ENCODE measurements at regions not wholly inside any gene's neighbourhood (a gene's known extent, or its start where the extent isn't known, plus 50 kb on each side); places are given as distances from the start of the nearest gene placed in this dataset.

GRCh38 chr2:163541943-163542342, 193.9 kb downstream of the FIGN start:
- no peak for DNase-seq

- DNase-seq = no peak
These were observed 194.3 kb downstream of the FIGN start for GRCh38 chr2:163541495-163541894.

DNA sequence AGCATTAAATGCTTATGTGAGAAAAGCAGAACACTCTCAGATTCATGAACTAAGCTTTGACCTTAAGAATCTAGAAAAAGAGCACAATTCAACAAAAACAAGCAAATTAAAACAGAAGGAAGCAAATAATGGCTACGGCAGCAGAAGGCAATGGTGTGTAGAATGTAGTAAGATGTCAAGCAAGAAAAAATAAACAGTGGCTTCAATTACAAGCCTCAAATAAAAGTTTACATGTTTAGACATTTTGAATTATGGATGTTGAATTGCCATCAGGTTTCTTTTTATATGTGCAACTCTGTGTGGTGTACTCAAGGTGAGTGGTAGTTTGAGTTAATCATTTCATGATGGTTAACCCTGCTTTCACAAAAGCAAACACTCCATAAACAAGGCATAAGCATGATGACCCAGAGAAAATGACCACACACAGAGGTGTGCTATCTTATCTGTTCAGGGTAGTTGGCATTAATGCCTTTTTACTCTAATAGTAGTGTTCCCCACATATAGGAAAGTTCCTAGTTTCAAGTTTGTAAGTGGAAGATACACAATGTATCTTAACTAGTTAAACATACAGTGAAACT, 207.1 kb downstream of the FIGN start:
- no peak for DNase-seq

- no peak for DNase-seq
These were observed 208.4 kb downstream of the FIGN start for GRCh38 chr2:163527381-163527780.

- DNase-seq = no peak
These were observed 217.0 kb downstream of the FIGN start for GRCh38 chr2:163518762-163519161.

GRCh38 chr2:163515836-163516235, 220.0 kb downstream of the FIGN start:
- DNase-seq = no peak

DNA sequence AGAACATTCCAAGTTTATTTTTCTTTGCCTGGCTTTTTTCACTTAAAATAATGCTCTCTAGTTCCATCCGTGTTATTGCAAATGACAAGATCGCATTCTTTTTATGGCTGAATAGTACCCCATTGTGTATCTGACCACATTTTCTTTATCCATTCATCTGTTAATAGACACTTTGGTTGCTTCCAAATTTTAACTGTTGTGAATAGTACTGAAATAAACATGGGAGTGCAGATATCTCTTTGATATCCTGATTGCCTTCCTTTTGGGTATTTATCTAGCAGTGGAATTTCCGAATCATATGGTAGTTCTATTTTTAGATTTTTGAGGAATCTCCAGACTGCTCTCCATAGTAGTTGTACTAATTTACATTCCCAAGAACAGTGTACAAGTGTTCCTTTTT, 230.5 kb downstream of the FIGN start:
- no peak for DNase-seq

GRCh38 chr2:163493359-163494298, 242.2 kb downstream of the FIGN start:
- DNase-seq = no peak

GRCh38 chr2:163491850-163492249, 244.0 kb downstream of the FIGN start:
- DNase-seq = no peak

- DNase-seq = no peak
These were observed 245.5 kb downstream of the FIGN start for GRCh38 chr2:163490281-163490680.

DNA sequence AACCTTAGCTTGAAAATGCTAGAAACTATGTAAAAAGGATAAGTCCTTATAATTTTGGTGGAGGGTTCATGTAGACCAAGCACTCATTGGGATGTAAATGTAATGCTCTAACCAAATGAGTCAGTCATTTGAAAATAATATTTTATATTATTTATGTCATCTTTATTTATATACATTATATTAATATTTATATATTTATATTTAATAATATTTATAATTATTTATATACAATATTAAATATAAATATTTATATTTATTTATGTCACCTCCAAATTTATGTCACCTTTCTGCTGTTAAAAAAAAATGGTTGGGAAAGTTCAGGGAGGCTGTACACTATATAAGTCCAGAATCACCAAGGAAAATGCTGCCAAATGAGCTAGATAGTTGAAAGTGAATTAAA, 254.3 kb downstream of the FIGN start:
- DNase-seq = no peak

DNA sequence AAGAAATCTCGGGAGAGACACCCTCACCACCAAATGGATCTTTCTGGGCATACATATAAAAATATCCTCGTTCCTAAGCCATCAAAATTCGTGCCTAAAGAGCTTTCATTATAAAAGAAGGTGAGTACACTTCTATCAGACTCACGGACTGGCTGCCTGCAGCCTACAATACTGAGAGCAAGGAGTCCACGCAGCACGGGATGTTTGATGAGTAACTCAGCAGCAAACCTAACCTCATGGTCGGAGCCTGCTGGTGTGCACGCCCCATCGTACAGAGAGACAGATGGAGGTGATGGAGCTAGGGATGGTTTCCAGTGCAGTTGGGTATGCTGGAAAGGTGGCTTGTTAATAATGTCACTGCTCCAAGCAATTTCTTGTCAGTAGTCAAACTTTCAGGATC, 256.2 kb downstream of the FIGN start:
- DNase-seq = no peak

DNA sequence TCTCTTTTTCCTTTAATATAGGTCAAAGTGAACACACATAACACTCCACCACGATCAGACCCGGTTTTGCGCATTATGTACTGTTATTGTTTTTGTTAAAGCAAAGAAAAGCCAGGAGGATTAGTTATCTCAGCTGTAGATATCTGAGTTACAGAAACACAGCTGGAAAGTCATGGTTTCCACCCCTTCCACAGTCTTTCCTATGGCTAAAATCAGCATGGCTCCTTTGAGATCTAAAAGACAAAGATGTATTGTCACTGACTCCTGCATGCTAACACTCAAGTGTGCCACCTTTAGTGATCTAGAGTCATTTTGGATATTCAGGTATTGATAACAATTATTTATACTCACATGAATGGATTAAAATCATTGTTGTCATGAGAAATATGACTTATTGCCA, 260.0 kb downstream of the FIGN start:
- DNase-seq = no peak

GRCh38 chr2:163474889-163475288, 260.9 kb downstream of the FIGN start:
- DNase-seq = no peak

DNA sequence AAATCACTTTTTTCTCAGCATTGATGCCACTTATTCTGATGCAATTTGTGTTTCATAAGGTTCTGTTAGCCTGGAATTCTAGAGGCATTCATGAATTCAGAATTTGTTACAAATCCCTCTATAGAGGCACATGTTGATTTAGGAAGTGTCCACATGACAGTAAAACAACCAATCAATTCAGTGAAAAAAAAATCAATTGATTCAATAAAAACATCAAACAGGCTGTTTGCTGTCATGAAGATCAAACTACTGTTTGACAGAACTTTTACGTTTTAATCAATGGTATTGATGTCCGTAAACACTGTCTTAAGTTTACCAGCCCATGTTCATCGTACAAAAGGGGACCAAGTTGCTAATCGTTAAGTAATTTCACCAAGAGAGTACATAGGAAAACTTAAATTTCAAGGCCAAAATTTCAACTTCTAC, 261.5 kb downstream of the FIGN start:
- DNase-seq = no peak

- no peak for DNase-seq
These were observed 263.9 kb downstream of the FIGN start for GRCh38 chr2:163471947-163472346.

- no peak for DNase-seq
These were observed 266.2 kb downstream of the FIGN start for GRCh38 chr2:163469561-163469962.

GRCh38 chr2:163467251-163467630, 268.6 kb downstream of the FIGN start:
- no peak for DNase-seq

DNA sequence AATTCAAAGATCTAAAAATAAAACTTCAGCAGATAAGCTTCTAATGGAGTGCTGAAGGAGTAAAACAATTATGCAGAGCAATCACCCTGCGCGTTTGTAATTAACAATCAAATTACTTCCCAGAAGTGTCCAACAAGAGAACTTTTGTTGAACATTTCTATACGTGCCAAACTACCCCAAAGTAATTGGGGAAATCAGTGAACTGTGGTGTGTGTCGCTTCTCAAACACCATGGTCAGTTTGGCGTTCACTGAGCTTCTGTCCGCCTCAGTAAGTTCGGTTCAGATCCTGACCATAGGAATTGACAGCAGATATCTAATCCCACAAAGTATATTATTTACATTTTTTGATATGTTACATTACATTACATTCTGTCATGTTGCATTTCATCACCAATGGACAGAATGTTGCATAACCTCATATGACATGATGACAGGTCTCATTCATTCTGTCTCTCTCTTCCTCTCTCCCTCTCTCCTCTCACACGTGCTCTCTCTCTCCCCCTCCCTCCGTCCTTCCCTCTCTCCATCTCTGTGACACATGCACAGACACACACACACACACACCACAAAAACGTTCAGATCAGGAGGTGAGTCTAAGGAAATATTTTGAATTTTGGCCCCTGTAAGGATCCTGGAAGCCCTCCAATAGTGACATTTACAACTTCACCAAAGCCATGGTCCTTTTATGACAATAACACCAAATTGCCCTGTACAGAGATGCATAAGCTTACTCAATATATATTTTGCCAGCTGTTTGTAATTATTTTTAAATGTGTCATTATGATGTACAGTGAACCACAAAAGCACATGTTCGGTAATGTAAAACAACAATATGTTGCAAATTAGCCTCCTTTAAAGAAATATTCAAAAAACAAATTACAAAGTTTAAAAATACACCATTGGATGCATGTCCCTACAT, 269.2 kb downstream of the FIGN start:
- no peak for DNase-seq

DNA sequence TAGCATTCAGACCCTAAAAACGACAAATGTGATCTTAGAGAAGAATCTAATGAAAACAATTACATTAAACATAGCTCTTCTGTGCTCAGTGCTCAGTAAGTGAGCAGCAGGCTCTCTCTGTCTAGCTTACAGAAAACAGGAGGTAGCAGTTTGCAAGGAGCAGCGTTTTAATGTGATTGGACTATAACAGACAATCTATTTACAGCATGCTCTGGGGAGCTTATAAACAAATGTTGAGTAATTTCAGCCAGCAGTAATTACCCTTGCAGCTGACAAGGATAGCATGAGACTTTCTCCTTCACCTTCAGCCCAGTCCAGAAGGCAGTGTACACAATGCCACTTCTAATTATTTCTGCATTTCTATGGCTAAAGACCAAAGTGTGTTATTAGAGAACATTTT, 270.4 kb downstream of the FIGN start:
- DNase-seq = no peak

DNA sequence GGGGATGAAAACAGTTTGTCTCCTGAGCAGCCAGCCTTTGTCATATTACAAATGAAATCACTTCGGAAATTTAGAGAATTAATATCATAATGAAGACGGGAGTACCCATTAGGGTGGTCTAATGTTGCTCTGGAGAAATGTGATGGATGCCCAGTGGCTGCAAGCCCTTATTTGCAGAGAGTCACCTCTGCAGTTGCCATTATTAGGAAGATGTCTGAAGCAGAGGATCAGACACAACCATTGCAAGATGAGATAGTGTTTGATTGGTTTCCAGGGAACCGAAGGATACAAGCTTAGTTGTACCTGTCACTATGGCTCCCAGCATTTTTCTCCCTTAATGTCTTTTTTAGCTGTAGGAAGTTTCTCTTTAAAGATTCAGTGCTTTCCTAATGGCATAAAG, 272.4 kb downstream of the FIGN start:
- DNase-seq = no peak

GRCh38 chr2:163462993-163463392, 272.8 kb downstream of the FIGN start:
- no peak for DNase-seq

GRCh38 chr2:163459986-163460385, 275.8 kb downstream of the FIGN start:
- no peak for DNase-seq

Data from inflammatory macrophage (primary cell).